ENCODE measurements at regions not wholly inside any gene's neighbourhood (a gene's known extent, or its start where the extent isn't known, plus 50 kb on each side); places are given as distances from the start of the nearest gene placed in this dataset.

- H3K9me3 ChIP-seq: no peaks in the 10 kb centered on the region
- H3K4me1 ChIP-seq: peaks cover 0 to 4% (median 0%) of the 10 kb centered on the region in 4 donors
- no peak overlapping the region for H3K4me3 ChIP-seq
- no peak for DNase-seq
- no peak overlapping the region for H3K27ac ChIP-seq
- H3K27me3 ChIP-seq: peaks cover 0 to 2% of the 10 kb centered on the region in 2 donors
- no peak for TF ChIP-seq CTCF (IDR thresholded peaks at IDR 0.05)
- H3K36me3 ChIP-seq: no peaks in the 10 kb centered on the region
- intact Hi-C loops (cut with DNase I; ENCODE audit: low total_unique reads): no loop called here
Measured at GRCh38 chr6:129940454-129941195, 77.8 kb upstream of the L3MBTL3 start.

GRCh38 chr6:129938249-129939020 is 77.3 kb upstream of the TMEM244 start:
- Histone ChIP-seq H3K4me3 (no peak overlapping the region), H3K27me3 (peaks cover 0 to 2% of the 10 kb centered on the region in 2 donors), H3K27ac (no peak overlapping the region), H3K9me3 (no peaks in the 10 kb centered on the region), H3K4me1 (peaks cover 0 to 4% (median 0%) of the 10 kb centered on the region in 4 donors), H3K36me3 (no peaks in the 10 kb centered on the region)
- no peak for TF ChIP-seq CTCF (IDR thresholded peaks at IDR 0.05)
- intact Hi-C loops (cut with DNase I; ENCODE audit: low total_unique reads): no loop called here
- no peak for DNase-seq

- no peaks in the 10 kb centered on the region for H3K36me3 ChIP-seq
- peaks cover 0 to 2% of the 10 kb centered on the region in 2 donors for H3K27me3 ChIP-seq
- H3K4me3 ChIP-seq: no peak overlapping the region
- H3K9me3 ChIP-seq: no peaks in the 10 kb centered on the region
- no peak overlapping the region for H3K27ac ChIP-seq
- peak in 1 of 2 donors; percentile 38 for DNase-seq
- intact Hi-C loops (cut with DNase I; ENCODE audit: low total_unique reads): no loop called here
- peak in 1 of 2 experiments; percentile 18 for TF ChIP-seq CTCF (IDR thresholded peaks at IDR 0.05)
- H3K4me1 ChIP-seq: peaks cover 0 to 4% (median 0%) of the 10 kb centered on the region in 4 donors
Measured at GRCh38 chr6:129936329-129937165, 75.4 kb upstream of the TMEM244 start.

GRCh38 chr6:129932321-129932720 is 71.2 kb upstream of the TMEM244 start:
- Histone ChIP-seq H3K9me3 (no peaks in the 10 kb centered on the region), H3K27me3 (no peaks in the 10 kb centered on the region), H3K27ac (no peak overlapping the region), H3K4me3 (no peak overlapping the region), H3K36me3 (no peaks in the 10 kb centered on the region), H3K4me1 (peaks cover 0 to 4% (median 0%) of the 10 kb centered on the region in 4 donors)
- DNase-seq: no peak
- intact Hi-C loops (cut with DNase I; ENCODE audit: low total_unique reads): no loop called here
- TF ChIP-seq CTCF (IDR thresholded peaks at IDR 0.05): no peak

GRCh38 chr6:129929433-129929832 is 68.3 kb upstream of the TMEM244 start:
- no peaks in the 10 kb centered on the region for H3K4me1 ChIP-seq
- no peaks in the 10 kb centered on the region for H3K36me3 ChIP-seq
- no peaks in the 10 kb centered on the region for H3K27me3 ChIP-seq
- intact Hi-C loops (cut with DNase I; ENCODE audit: low total_unique reads): no loop called here
- H3K4me3 ChIP-seq: no peak overlapping the region
- DNase-seq: no peak
- no peak for TF ChIP-seq CTCF (IDR thresholded peaks at IDR 0.05)
- no peaks in the 10 kb centered on the region for H3K9me3 ChIP-seq
- H3K27ac ChIP-seq: no peak overlapping the region

Data from tibial artery (tissue), 4 donors.